Esophagus squamous epithelium (tissue), 5 donors: ENCODE measurements at regions not wholly inside any gene's neighbourhood (a gene's known extent, or its start where the extent isn't known, plus 50 kb on each side); places are given as distances from the start of the nearest gene placed in this dataset.
A peak's percentile ranks its signal among the peaks of the same experiment; 100 is the strongest.

Experiments
- DNase-seq: peaks from one replicate; lab custom pipeline; 2025; lab: John Stamatoyannopoulos, UW
- H3K27ac ChIP-seq, 4 donors: fragments of 200-600 bp; sonication (generic); one replicate each; pipeline ENCODE4 v1.5.1; 2016 to 2019; ENCODE audit warnings: mild to moderate bottlenecking in 1 of 4
- H3K27me3 ChIP-seq, 4 donors: fragments of 200-600 bp; sonication (generic); 1 replicate in 3 of 4; 2 replicates in 1 of 4; pipeline versions ENCODE4 v1.5.1 to v1.6.0; 2017 to 2021; ENCODE audit warnings: antibody characterized with exemption in 1 of 4
- H3K36me3 ChIP-seq, 3 donors: fragments of 200-600 bp; sonication (generic); one replicate each; pipeline ENCODE4 v1.5.1; 2016 to 2019
- H3K4me1 ChIP-seq, 3 donors: fragments of 200-600 bp; sonication (generic); one replicate each; pipeline ENCODE4 v1.5.1; 2017 to 2019
- H3K4me3 ChIP-seq, 4 donors: fragments of 200-600 bp; sonication (generic); 1 replicate in 3 of 4; 2 replicates in 1 of 4; pipeline ENCODE4 v1.5.1; 2016 to 2019; ENCODE audit warnings: mild to moderate bottlenecking in 2 of 4, moderate library complexity in 1 of 4
- H3K9me3 ChIP-seq, 3 donors: fragments of 200-600 bp; sonication (generic); one replicate each; pipeline ENCODE4 v1.5.1; 2016 to 2019
- POLR2A ChIP-seq, 4 donors: fragments of 450-650 bp; IDR thresholded peaks; one replicate each; pipeline ENCODE4 v1.6.1; 2017; ENCODE audit warnings: antibody characterized with exemption in 4 of 4, mild to moderate bottlenecking in 4 of 4, moderate library complexity in 3 of 4
- WGBS, 2 donors: methylation state at CpG; one replicate each; pipeline ENCODE4 v1.1.5; 2018; 5-methylcytosine and 5-hydroxymethylcytosine counted together
- intact Hi-C: fragments of 100-400 bp; cut with DNase I; formaldehyde crosslinking; loops from one replicate; pipeline ENCODE4 v1.15.0; 2022
- TF ChIP-seq, protein P1 (sequence below), 6 experiments: fragments of 450-650 bp in 4 of 6; fragments of 200-600 bp in 2 of 6; sonication (generic) in 2 of 6; IDR thresholded peaks; one replicate each; pipeline ENCODE4 v1.5.1; 2016 to 2019; ENCODE audit warnings: antibody characterized with exemption in 6 of 6, mild to moderate bottlenecking in 4 of 6, moderate library complexity in 4 of 6
- donor health status: DM: yes; HTN: yes; CAD: no.

DNA sequence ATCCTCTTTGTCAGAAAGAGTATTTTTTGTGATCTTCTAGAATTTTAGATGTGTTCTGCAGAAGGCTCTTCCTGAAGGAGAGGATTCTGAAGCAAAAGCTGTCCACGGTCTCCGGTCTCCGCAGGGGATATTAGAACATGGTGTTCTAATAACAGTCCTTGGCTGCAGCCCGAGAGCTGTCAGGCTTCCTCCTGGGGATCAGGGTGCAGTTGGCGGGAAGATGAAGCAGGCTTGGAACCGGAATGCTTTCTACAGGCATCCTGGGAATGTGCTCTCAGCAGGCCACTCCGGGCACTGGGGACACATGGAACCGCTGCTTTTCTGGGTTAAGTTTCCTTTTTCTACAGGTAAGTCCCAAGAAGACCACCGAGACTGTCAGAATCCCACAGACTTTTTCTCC is 118.6 kb upstream of the PARD3 start:
- WGBS, 2 donors = 65 to 76% methylated on average over 7 to 8 of the region's 9 CpGs
- Histone ChIP-seq H3K27ac (peak overlapping the region in 2 of 4 donors; percentile 67 to 81), H3K4me1 (peaks cover 0 to 29% (median 8%) of the 10 kb centered on the region in 3 donors), H3K4me3 (no peak overlapping the region), H3K9me3 (no peaks in the 10 kb centered on the region), H3K27me3 (no peaks in the 10 kb centered on the region), H3K36me3 (no peaks in the 10 kb centered on the region)
- intact Hi-C loops = no loop called here
- TF ChIP-seq, protein P1, sequence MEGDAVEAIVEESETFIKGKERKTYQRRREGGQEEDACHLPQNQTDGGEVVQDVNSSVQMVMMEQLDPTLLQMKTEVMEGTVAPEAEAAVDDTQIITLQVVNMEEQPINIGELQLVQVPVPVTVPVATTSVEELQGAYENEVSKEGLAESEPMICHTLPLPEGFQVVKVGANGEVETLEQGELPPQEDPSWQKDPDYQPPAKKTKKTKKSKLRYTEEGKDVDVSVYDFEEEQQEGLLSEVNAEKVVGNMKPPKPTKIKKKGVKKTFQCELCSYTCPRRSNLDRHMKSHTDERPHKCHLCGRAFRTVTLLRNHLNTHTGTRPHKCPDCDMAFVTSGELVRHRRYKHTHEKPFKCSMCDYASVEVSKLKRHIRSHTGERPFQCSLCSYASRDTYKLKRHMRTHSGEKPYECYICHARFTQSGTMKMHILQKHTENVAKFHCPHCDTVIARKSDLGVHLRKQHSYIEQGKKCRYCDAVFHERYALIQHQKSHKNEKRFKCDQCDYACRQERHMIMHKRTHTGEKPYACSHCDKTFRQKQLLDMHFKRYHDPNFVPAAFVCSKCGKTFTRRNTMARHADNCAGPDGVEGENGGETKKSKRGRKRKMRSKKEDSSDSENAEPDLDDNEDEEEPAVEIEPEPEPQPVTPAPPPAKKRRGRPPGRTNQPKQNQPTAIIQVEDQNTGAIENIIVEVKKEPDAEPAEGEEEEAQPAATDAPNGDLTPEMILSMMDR (IDR thresholded peaks at IDR 0.05) = no peak
- no peak for TF ChIP-seq POLR2A (IDR thresholded peaks at IDR 0.05)
- no peak for DNase-seq

DNA sequence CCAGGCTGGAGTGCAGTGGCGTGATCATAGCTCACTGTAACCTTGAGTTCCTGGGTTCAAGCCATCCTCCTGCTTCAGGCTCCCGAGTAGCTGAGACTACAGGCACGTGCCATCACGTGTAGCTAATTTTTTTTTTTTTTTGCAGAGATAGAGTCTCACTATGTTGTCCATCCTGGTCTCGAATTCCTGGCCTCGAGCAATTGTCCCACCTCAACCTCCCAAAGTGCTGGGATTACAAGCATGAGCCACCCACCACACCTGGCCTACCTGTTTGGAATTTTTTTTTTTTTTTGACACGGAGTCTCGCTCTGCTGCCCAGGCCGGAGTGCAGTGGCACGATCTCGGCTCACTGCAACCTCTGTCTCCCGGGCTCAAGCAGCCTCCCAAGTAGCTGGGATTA is 117.1 kb upstream of the PARD3 start:
- Histone ChIP-seq H3K4me3 (no peak overlapping the region), H3K36me3 (no peaks in the 10 kb centered on the region), H3K4me1 (peaks cover 0 to 19% (median 8%) of the 10 kb centered on the region in 3 donors), H3K27ac (no peak overlapping the region), H3K27me3 (no peaks in the 10 kb centered on the region), H3K9me3 (no peaks in the 10 kb centered on the region)
- TF ChIP-seq, protein P1 (IDR thresholded peaks at IDR 0.05) = no peak
- TF ChIP-seq POLR2A (IDR thresholded peaks at IDR 0.05) = no peak
- intact Hi-C loops = no loop called here
- WGBS, 2 donors = 85 to 95% methylated on average over 8 to 12 of the region's 12 CpGs
- no peak for DNase-seq

DNA sequence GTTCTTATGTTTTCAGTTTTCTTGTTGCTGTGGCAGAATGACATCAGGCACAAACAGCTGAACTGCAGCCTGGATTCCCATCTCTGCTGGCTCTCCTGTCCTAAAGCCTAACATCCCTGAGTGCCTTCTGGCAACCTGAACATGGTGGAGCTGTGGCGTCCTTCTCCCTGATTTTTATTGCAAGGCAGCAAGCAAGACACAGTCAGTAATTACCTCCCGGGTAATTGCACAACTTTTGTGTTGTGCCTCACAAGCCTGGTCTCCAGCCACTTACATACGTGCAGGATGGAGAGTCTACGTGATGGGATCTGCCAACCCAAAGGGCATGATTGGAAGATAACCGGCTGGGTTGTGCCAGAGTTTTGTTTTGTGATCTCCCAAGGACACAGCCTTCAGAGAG is 116.1 kb upstream of the PARD3 start:
- Histone ChIP-seq H3K36me3 (no peaks in the 10 kb centered on the region), H3K27ac (no peak overlapping the region), H3K4me1 (peaks cover 0 to 19% (median 8%) of the 10 kb centered on the region in 3 donors), H3K27me3 (no peaks in the 10 kb centered on the region), H3K9me3 (no peaks in the 10 kb centered on the region), H3K4me3 (no peak overlapping the region)
- intact Hi-C loops = no loop called here
- TF ChIP-seq POLR2A (IDR thresholded peaks at IDR 0.05) = no peak
- TF ChIP-seq, protein P1 (IDR thresholded peaks at IDR 0.05) = no peak
- DNase-seq = no peak
- 63 to 78% methylated on average over 4 to 5 of the region's 5 CpGs for WGBS, 2 donors

DNA sequence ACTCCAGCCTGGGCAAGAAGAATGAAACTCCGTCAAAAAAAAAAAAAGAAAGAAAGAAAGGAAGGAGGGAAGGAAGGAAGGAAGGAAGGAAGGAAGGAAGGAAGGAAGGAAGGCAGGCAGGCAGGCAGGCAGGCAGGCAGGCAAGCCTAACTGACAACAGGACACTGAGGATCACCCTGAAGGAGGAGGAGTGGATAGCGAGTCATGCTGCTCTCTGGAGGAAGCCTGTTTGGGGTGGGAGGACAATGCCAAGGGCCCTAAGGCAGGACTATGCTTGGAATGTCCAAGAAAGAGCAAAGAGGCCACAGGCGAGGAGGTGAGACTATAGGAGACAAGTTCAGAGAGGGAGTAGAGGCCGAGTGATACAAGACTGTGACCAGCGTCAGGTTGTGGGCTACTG is 107.0 kb upstream of the PARD3 start:
- intact Hi-C loops = no loop called here
- H3K27ac ChIP-seq = no peak overlapping the region
- no peak for DNase-seq
- no peaks in the 10 kb centered on the region for H3K36me3 ChIP-seq
- peaks cover 0 to 19% (median 14%) of the 10 kb centered on the region in 3 donors for H3K9me3 ChIP-seq
- H3K27me3 ChIP-seq = no peaks in the 10 kb centered on the region
- no peak overlapping the region for H3K4me3 ChIP-seq
- WGBS, 2 donors = 79 to 85% methylated on average over 5 of the region's 5 CpGs
- TF ChIP-seq, protein P1 (IDR thresholded peaks at IDR 0.05) = no peak
- no peak for TF ChIP-seq POLR2A (IDR thresholded peaks at IDR 0.05)
- no peaks in the 10 kb centered on the region for H3K4me1 ChIP-seq

DNA sequence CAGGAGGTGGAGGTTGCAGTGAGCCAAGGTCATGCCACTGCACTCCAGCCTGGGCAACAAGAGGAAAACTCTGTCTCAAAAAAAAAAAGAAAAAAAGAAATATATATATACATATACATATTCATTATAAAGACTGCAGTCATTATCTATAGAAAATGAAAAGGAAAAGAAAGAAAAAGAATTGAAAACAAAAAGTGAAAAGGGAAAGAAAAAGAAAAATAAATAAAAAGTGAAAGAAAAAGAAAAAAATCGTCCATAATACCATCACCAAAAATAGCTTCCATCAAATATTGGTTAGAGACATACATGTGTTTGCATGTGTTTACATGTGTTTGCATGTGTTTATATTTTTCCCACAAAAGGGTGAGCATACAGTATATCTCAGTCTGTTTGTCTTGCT is 105.5 kb upstream of the PARD3 start:
- Histone ChIP-seq H3K4me1 (peaks cover 0 to 9% (median 0%) of the 10 kb centered on the region in 3 donors), H3K27ac (no peak overlapping the region), H3K27me3 (no peaks in the 10 kb centered on the region), H3K9me3 (peaks cover 0 to 19% (median 14%) of the 10 kb centered on the region in 3 donors), H3K4me3 (no peak overlapping the region), H3K36me3 (no peaks in the 10 kb centered on the region)
- TF ChIP-seq POLR2A (IDR thresholded peaks at IDR 0.05) = no peak
- TF ChIP-seq, protein P1 (IDR thresholded peaks at IDR 0.05) = no peak
- 46 to 47% methylated on average over 1 of the region's 1 CpG for WGBS, 2 donors
- intact Hi-C loops = no loop called here
- DNase-seq = no peak
